SK-N-MC (cell line): ENCODE measurements at regions not wholly inside any gene's neighbourhood (a gene's known extent, or its start where the extent isn't known, plus 50 kb on each side); places are given as distances from the start of the nearest gene placed in this dataset.

Source experiments
- EZH2 ChIP-seq: fragments of 200-600 bp; sonication (generic); IDR thresholded peaks from one replicate; pipeline ENCODE4 v1.6.1; 2017; ENCODE audit warnings: antibody characterized with exemption
- FOXP2 ChIP-seq: optimal IDR thresholded peaks from 2 replicates; pipeline ENCODE3; 2011; ENCODE audit warnings: mild to moderate bottlenecking, moderate library complexity; ENCODE audit not compliant: insufficient read depth; ENCODE audit errors: extremely low read length, control extremely low read depth
- POLR2AphosphoS5 ChIP-seq: IDR thresholded peaks from 2 replicates; pipeline ENCODE4 v1.6.1; 2012; ENCODE audit warnings: mild to moderate bottlenecking, low read depth, low read length, borderline replicate concordance

DNA sequence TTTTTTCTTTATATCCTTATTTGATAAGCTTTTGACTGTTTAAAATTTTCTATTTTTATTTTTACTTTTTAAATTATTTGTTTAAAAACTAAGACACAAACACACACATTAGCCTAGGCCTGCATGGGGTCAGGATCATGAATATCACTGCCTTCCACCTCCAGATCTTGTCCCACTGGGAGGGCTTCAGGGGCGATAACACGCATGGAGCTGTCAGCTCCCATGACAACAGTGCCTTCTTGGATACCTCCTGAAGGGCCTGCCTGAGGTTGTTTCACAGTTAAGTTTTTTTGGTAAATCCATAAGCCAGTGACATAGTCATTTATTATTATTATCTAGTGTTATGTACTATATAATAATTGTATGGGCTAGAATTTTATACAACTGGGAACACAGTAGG is 85.4 kb upstream of the FAT1 start:
- TF ChIP-seq POLR2AphosphoS5 (no peak), EZH2 (no peak), FOXP2 (no peak)
